ENCODE measurements at regions not wholly inside any gene's neighbourhood (a gene's known extent, or its start where the extent isn't known, plus 50 kb on each side); places are given as distances from the start of the nearest gene placed in this dataset.
"Not testable (repeated sequence)": the region's sequence is repeated elsewhere in the genome, so short reads cannot be mapped to it uniquely, and the experiment has no call there.

DNA sequence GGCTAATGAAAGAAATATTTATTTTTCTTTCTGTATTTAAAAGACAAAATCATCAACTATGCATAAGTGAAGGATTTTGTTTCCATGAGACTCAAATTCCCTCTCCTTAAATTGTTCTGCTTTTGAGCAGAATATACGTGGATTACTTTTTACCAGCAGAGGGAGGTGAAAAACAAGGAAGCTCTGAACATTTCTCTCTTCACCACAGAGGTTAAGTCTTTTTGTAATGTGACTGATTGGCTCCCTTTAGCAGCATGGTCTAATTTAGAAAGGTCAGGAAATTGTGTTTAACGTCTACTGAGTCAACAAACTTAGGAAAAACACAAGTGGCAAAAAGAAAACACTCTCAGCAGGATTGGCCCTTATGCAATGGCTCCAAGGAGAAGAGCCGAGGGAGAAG lies 55.1 kb upstream of the F9 start:
- no peak for DNase-seq (ENCODE audit: low spot score)

DNA sequence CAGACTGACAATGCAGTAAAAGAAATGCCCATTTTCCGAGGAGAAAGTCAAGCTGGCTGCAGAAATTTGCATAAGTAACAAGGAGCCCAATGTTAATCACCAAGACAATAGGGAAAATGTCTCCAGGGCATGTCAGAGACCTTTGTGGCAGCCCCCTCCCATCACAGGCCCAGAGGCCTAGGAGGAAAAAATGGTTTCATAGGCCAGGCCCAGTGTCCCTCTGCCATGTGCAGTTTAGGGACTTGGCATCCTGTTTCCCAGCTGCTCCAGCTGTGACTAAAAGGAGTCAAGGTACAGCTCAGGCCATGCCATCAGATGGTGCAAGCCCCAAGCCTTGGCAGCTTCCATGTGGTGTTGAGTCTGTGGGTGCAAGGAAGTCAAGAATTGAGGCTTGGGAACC lies 68.6 kb upstream of the F9 start:
- DNase-seq (ENCODE audit: low spot score): not testable (repeated sequence)

DNA sequence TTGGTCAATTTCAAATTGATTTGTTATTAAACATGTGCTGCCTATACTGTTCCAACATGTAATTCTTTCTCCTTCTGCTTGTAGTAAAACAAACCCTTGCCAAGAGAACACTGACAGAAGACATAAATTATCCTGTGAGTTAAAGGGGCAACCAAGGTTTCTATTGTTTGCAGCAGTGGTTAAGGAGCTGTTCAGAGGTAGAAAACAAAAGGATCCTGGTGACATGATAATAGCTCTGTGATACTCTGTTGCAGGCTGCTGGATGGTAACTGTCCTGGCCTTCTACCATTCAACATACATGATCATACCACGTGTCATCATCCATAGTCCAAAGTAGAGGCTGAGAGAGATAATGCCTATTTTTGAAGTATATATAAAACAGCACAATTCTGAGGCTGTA lies 75.8 kb upstream of the F9 start:
- no peak for DNase-seq (ENCODE audit: low spot score)

DNA sequence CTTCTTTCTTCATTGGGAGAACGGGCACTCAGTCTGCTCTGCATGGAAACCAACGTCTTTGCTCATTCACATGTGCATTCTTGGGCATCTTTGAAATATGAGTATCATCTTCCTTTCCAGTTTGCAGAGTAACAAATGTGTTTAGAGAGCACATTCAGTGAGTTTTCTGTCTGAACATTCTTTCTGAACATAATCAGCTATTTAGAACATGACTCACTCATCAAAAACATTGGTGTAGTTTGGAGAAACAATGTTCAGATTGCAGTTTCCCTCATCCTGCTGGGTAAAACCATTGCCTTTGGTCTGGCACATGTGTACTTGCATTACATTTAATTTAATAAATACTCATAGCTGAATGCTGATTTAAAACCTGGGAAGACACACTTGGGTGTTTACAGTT lies 81.5 kb upstream of the F9 start:
- DNase-seq (ENCODE audit: low spot score): no peak

DNA sequence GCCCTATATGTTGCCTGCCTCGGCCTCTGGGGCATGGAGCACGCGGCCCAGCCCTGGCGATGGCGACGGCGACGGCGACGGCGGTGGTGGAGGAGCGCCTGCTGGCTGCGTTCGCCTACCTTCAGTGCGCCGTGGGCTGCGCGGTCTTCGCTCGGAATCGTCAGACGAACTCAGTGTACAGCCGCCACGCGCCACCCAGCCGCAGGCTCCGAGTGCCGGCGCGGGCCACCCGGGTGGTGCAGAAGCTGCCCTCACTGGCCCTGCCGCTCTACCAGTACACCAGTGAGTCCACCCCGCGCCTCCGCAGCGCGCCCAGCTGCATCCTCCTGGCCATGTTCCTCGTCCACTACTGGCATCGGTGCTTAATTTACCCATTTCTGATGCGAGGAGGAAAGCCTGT lies 83.7 kb upstream of the F9 start:
- no peak for DNase-seq (ENCODE audit: low spot score)

DNA sequence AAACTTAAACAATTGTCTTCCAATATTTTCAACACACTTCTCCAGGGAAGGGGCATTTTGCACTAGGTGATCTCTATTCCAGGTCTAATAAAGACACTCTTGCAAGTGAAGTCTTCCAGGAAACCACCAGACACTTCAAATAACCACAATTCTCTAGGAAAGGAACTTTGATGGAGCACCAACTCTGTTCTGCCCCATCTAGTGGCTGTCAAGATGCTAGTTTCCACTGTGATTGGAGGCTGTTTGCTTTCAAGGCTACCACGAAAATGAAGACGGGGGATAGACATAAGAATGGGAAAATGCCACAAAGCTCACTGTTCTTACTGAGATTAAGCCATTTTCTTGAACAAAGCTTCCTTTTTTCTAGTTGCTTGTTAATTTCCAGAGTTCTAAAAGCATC lies 100.6 kb upstream of the F9 start:
- DNase-seq (ENCODE audit: low spot score): no peak

DNA sequence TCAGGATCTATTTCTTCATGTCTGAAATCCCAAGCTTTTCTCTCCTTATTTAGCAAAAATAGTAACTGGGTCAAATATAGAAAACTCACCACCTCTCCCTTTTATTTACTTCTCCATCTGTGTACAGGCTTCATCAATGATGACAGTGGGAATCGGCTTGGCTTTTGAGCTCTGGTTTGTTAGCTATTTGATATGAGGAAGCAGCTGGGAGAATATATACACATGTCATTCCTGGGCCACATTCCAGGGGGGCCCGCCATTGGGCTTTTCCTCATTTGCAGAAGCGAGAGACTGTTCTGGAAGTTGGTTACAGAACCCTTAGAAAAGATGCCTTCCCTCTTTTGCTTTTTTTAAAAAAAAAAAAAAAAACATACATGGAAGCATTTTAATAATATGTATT lies 107.4 kb upstream of the F9 start:
- no peak for DNase-seq (ENCODE audit: low spot score)

GRCh38 chrX:139398258-139398657 lies 132.3 kb upstream of the F9 start:
- DNase-seq (ENCODE audit: low spot score): not testable (repeated sequence)

DNA sequence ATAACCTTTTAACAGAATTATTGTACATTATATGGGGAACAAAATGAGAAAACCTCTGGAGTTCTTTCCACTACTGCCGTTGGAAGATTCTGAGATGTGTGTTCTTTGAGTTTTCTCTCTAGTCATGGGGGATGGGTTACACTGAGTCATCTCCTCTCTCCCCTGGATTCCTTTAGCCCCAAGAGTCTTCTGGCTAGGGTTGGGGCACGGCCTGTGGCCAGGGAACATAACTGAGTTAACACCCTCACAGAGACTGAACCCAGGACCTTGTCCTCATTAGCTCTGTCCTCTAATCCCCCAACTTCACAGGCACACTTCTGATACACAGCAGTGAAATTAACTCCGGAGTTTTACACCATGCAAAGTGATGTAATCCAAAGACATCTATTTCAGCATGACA lies 142.3 kb upstream of the F9 start:
- DNase-seq (ENCODE audit: low spot score): no peak

GRCh38 chrX:139382529-139382928 lies 148.0 kb upstream of the F9 start:
- no peak for DNase-seq (ENCODE audit: low spot score)

- DNase-seq (ENCODE audit: low spot score): not testable (repeated sequence)
Measured at GRCh38 chrX:139376547-139376946, 154.0 kb upstream of the F9 start.

DNA sequence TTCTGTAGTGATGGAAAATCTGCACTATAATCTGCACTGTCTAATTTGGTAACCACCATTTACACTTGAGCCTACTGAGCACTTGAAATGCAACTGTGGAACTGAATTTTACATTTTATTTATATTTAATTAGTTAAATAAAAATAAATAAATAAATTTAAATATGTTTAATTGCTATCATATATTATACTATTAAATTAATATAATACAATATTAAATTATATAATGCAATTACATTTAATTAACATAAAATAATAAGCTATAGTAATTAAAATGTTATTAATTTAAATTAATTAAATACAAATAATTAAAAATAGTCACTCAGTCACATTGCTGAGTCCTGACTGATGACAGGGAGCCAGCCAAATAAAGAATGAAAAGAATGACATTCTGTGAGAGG lies 170.2 kb upstream of the F9 start:
- DNase-seq (ENCODE audit: low spot score): no peak

DNA sequence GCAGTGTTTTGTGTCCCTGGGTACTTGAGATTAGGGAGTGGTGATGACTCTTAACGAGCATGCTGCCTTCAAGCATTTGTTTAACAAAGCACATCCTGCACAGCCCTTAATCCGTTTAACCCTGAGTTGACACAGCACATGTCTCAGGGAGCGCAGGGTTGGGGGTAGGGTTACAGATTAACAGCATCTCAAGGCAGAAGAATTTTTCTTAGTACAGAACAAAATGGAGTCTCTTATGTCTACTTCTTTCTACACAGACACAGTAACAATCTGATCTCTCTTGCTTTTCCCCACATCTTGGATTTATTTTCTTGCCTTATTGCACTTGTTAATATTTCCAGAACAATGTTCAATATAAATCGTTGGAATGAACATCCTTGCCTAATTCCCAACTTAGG lies 187.9 kb upstream of the F9 start:
- not testable (repeated sequence) for DNase-seq (ENCODE audit: low spot score)

GRCh38 chrX:139341855-139342593 lies 188.5 kb upstream of the F9 start:
- not testable (repeated sequence) for DNase-seq (ENCODE audit: low spot score)

DNA sequence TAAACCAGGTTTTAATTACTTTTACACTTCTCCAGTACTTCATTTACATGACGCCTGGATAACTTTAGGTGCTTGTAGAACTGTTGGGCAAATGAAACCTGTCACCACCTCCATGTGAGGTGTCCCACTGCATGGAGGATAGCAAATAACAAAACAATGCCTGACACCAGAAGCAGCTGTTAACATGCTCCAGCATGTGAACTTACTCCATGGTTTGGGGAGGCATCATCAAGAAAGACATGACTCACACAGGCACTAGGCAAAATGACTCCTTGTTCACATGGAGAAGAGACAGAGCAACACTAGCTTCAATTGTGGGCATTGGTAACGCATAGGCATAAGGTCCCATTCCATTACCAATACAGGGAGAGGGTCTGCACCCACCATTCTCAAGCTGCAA lies 198.1 kb upstream of the F9 start:
- no peak for DNase-seq (ENCODE audit: low spot score)

- DNase-seq (ENCODE audit: low spot score): no peak
Measured at GRCh38 chrX:139327355-139327754, 203.2 kb upstream of the F9 start.

DNA sequence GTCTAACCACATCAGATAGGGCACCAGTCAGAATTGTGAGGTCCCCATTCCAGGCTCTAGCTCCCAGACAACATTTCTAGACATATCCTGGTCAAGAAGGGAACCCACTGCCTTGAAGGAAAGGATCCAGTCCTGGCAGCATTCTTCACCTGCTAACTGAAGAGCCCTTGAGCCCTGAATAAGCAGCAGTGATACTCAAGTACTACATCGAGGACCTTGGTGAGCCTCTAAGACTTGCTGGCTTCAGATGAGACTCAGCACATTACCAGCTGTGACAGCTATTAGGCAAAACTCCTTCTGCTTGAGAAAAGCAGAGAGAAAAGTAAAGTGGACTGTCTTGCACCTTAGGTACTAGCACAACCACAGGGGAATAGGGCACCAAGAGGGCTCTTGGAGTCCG lies 205.8 kb upstream of the F9 start:
- DNase-seq (ENCODE audit: low spot score): no peak

DNA sequence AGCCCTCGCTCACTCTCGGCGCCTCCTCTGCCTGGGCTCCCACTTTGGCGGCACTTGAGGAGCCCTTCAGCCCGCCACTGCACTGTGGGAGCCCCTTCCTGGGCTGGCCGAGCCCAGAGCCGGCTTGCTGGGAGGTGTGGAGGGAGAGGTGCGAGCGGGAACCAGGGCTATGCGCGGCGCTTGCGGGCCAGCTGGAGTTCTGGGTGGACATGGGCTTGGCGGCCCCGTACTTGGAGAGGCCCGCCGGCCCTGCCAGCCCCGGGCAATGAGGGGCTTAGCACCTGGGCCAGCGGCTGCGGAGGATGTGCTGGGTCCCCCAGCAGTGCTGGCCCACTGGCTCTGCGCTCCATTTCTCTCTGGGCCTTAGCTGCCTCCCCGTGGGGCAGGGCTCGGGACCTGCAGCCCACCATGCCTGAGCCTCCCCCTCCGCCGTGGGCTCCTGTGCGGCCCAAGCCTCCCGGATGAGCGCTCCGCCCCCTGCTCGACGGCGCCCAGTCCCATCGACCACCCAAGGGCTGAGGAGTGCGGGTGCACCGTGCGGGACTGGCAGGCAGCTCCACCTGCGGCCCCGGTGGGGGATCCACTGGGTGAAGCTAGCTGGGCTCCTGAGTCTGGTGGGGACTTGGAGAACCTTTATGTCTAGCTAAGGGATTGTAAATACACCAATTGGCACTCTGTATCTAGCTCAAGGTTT lies 209.7 kb upstream of the F9 start:
- DNase-seq (ENCODE audit: low spot score): not testable (repeated sequence)

DNA sequence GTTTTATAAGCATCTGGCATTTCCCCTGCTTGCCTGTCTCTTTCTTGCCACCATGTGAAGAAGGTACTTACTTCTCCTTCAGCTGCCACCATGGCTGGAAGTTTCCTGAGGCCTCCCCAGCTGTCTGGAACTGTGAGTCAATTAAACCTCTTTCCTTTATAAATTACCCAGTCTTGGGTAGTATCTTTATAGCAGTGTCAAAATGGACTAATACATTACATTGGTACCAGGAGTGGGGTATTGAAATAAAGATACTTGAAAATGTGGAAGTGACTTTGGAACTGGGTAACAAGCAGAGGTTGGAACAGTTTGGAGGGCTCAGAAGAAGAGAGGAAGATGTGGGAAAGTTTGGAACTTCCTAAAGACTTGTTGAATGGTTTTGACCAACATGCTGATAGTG lies 223.9 kb upstream of the F9 start:
- not testable (repeated sequence) for DNase-seq (ENCODE audit: low spot score)

DNA sequence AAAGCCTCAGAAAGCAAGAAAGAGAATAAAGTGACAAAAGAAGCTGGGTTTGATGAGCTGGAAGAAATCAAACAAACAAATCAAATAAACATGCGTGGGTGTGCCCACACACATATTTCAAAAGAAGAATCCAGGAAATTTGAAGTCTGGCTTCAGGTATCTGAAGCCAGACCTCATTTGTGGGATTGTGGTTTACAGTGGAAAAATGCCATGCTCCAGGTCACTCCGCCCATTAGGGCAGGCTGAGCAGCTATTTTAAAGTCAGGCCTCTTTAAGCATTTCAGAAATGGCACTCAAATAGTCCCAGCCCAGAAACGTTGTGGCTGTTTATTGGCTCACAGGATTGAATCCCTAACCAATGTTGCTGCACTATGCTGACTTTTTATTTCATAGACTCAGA lies 226.1 kb upstream of the F9 start:
- no peak for DNase-seq (ENCODE audit: low spot score)

- no peak for DNase-seq (ENCODE audit: low spot score)
Measured at GRCh38 chrX:139299309-139299708, 231.2 kb upstream of the F9 start.

GRCh38 chrX:139298437-139298836 lies 232.1 kb upstream of the F9 start:
- no peak for DNase-seq (ENCODE audit: low spot score)

DNA sequence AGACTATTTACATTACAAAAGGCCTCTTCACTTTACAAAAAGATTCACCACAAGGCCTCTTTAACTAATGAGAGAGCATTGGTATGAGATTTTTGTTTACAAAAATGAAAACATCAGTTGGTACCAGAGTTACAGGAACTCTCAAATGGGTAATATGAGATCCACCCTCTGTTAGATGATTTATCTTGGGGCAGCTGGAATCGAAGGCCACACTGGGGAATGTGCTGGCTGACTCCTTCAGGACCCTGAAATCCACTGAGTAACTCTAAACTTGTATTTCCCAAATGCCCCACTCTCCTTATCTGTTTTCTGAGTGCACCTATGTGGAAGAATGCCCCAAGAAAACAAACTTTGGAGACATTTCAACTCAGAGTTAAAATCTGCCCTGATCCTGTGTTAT lies 232.9 kb upstream of the F9 start:
- no peak for DNase-seq (ENCODE audit: low spot score)

GRCh38 chrX:139293991-139294390 lies 236.5 kb upstream of the F9 start:
- no peak for DNase-seq (ENCODE audit: low spot score)
